Lower leg skin (tissue), 3 donors: ENCODE measurements at regions not wholly inside any gene's neighbourhood (a gene's known extent, or its start where the extent isn't known, plus 50 kb on each side); places are given as distances from the start of the nearest gene placed in this dataset.

Experiments used
- POLR2A ChIP-seq, 2 donors: fragments of 450-650 bp; IDR thresholded peaks; one replicate each; pipeline ENCODE4 v1.6.1; 2016 to 2017; ENCODE audit warnings: antibody characterized with exemption in 2 of 2, mild to moderate bottlenecking in 1 of 2, moderate library complexity in 1 of 2
- TF ChIP-seq, protein P1 (sequence below), 3 donors: fragments of 450-650 bp; IDR thresholded peaks; one replicate each; pipeline ENCODE4 v1.5.1; 2016; ENCODE audit warnings: antibody characterized with exemption in 3 of 3, mild to moderate bottlenecking in 3 of 3, moderate library complexity in 2 of 3

- no peak for TF ChIP-seq POLR2A (IDR thresholded peaks at IDR 0.05)
- TF ChIP-seq, protein P1, sequence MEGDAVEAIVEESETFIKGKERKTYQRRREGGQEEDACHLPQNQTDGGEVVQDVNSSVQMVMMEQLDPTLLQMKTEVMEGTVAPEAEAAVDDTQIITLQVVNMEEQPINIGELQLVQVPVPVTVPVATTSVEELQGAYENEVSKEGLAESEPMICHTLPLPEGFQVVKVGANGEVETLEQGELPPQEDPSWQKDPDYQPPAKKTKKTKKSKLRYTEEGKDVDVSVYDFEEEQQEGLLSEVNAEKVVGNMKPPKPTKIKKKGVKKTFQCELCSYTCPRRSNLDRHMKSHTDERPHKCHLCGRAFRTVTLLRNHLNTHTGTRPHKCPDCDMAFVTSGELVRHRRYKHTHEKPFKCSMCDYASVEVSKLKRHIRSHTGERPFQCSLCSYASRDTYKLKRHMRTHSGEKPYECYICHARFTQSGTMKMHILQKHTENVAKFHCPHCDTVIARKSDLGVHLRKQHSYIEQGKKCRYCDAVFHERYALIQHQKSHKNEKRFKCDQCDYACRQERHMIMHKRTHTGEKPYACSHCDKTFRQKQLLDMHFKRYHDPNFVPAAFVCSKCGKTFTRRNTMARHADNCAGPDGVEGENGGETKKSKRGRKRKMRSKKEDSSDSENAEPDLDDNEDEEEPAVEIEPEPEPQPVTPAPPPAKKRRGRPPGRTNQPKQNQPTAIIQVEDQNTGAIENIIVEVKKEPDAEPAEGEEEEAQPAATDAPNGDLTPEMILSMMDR (IDR thresholded peaks at IDR 0.05) = no peak
Measured at GRCh38 chr12:105433804-105434203, 103.3 kb downstream of the C12orf75 start.
